Ishikawa (cell line): ENCODE measurements at regions not wholly inside any gene's neighbourhood (a gene's known extent, or its start where the extent isn't known, plus 50 kb on each side); places are given as distances from the start of the nearest gene placed in this dataset.

Experiments
- CREB1 ChIP-seq: IDR thresholded peaks from 2 replicates; pipeline ENCODE4 v1.6.1; 2012; ENCODE audit warnings: low read depth
- EP300 ChIP-seq: IDR thresholded peaks from 2 replicates; pipeline ENCODE4 v1.6.1; 2012; ENCODE audit warnings: borderline replicate concordance
- REST ChIP-seq: IDR thresholded peaks from 2 replicates; pipeline ENCODE4 v1.6.1; 2012; ENCODE audit warnings: low read depth, mild to moderate bottlenecking
- TF ChIP-seq, protein P1 (sequence below): IDR thresholded peaks from 2 replicates; pipeline ENCODE4 v1.6.1; 2012

DNA sequence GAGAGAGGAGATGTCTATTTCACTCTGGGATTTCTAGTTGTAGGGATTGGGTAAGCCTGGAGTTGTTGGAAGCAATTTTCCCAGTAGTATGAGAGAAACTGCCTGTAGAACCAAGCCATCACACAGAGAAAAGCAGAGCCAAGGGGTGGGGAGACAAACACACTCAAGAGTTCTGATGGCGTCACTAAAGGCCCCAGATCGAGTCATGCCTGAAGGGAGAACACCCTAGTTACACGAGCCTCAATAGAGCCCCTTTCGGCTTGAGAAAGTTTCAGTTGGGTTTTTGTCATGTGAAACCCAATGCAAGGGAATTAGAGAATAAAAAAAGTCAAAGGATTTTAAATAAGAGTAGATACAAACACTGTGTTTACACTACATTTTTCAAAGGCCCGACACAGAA is 66.1 kb upstream of the PFN2 start:
- TF ChIP-seq EP300 (no peak), CREB1 (no peak), REST (no peak)
- TF ChIP-seq, protein P1, sequence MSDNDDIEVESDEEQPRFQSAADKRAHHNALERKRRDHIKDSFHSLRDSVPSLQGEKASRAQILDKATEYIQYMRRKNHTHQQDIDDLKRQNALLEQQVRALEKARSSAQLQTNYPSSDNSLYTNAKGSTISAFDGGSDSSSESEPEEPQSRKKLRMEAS = no peak
